Lung (tissue), 11 donors: ENCODE measurements at regions not wholly inside any gene's neighbourhood (a gene's known extent, or its start where the extent isn't known, plus 50 kb on each side); places are given as distances from the start of the nearest gene placed in this dataset.

Experiments used
- ATAC-seq: fragments of 200-7000 bp; cut with Tn5 transposase; one replicate; pipeline ENCODE4 v1.9.1; 2020; ENCODE audit warnings: moderate number of reproducible peaks; ENCODE audit not compliant: insufficient read depth, low FRiP score
- DNase-seq, 3 donors: peaks; one replicate each; pipeline ENCODE4 v3.0.0-alpha.2; 2013 to 2017
- H3K27ac ChIP-seq, 2 donors: one replicate each; pipeline ENCODE4 v1.5.1; 2013; ENCODE audit warnings: mild to moderate bottlenecking in 2 of 2, moderate library complexity in 2 of 2, control low read depth in 1 of 2, inconsistent platforms in 1 of 2, low read depth in 1 of 2, low read length in 1 of 2
- H3K27me3 ChIP-seq, 3 donors: one replicate each; pipeline ENCODE4 v1.5.1; 2013; ENCODE audit warnings: low read length in 2 of 3; ENCODE audit not compliant: control insufficient read depth in 3 of 3, insufficient read depth in 3 of 3
- H3K36me3 ChIP-seq, 4 donors: one replicate each; pipeline ENCODE4 v1.5.1; 2013; ENCODE audit warnings: low read length in 4 of 4, mild to moderate bottlenecking in 1 of 4, moderate library complexity in 1 of 4; ENCODE audit not compliant: control insufficient read depth in 4 of 4, insufficient read depth in 4 of 4
- H3K4me1 ChIP-seq, 5 donors: one replicate each; pipeline ENCODE4 v1.5.1; 2013; ENCODE audit warnings: low read length in 5 of 5, mild to moderate bottlenecking in 2 of 5, moderate library complexity in 1 of 5; ENCODE audit not compliant: control insufficient read depth in 5 of 5, insufficient read depth in 5 of 5
- H3K4me3 ChIP-seq: one replicate; pipeline ENCODE4 v1.5.1; 2013; ENCODE audit warnings: mild to moderate bottlenecking, control low read depth, moderate library complexity
- H3K9ac ChIP-seq, 2 donors: one replicate each; pipeline ENCODE4 v1.5.1; 2013; ENCODE audit warnings: low read length in 2 of 2, control low read depth in 1 of 2; ENCODE audit not compliant: insufficient read depth in 1 of 2
- H3K9me3 ChIP-seq, 4 donors: one replicate each; pipeline ENCODE4 v1.5.1; 2013; ENCODE audit warnings: low read length in 3 of 4, mild to moderate bottlenecking in 1 of 4, moderate library complexity in 1 of 4; ENCODE audit not compliant: control insufficient read depth in 4 of 4, insufficient read depth in 3 of 4
- CTCF ChIP-seq: IDR thresholded peaks from 2 replicates; pipeline ENCODE4 v1.5.1; 2012; ENCODE audit warnings: mild to moderate bottlenecking; ENCODE audit errors: control extremely low read depth, extremely low read depth
- WGBS, 2 donors: extraction: QIAGEN DNeasy Blood & Tissue Kit; methylation state at CpG; one replicate each; pipeline ENCODE4 v1.1.7; 2013; 5-methylcytosine and 5-hydroxymethylcytosine counted together
- donor health status: control.
- donor health status: control.
- donor health status: Bipolar disorder and iron deficiency.
- donor health status: healthy.
- donor health status: DM: yes; HTN: yes; CAD: no.

DNA sequence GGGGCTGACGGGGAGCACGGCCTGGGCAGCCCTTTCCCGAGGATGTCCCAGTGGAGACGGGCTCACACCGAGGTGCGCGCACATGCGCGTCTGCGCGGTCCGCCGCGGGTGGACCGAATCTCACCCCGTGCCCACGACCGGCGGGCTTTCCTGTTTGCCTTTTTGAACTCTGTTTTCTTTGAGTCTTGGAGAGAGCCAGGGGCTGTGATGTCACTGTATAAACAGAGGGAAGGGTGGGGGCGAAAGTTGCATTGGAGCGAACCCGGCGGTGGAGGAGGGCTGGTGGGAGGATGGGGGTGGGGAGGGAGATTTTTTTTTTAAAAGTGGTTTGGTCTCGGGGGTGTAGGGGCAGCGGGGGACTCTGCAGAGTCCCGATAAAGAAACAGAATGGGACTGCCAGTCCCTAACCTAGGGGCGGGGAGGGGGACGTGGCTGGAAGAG, 141.2 kb upstream of the CTAGE1 start:
- 3 to 5% methylated on average over 28 of the region's 28 CpGs for WGBS, 2 donors
- Histone ChIP-seq H3K9me3 (no peaks in the 10 kb centered on the region), H3K36me3 (no peaks in the 10 kb centered on the region), H3K9ac (no peak overlapping the region), H3K27ac (peak overlapping the region; percentile 91 to 94), H3K4me3 (no peak overlapping the region), H3K4me1 (peaks cover 2 to 52% (median 8%) of the 10 kb centered on the region in 5 donors), H3K27me3 (no peaks in the 10 kb centered on the region)
- DNase-seq (peak; percentile 86 to 94 (median 94)), ATAC-seq (peak; percentile 34)
- no peak for TF ChIP-seq CTCF

DNA sequence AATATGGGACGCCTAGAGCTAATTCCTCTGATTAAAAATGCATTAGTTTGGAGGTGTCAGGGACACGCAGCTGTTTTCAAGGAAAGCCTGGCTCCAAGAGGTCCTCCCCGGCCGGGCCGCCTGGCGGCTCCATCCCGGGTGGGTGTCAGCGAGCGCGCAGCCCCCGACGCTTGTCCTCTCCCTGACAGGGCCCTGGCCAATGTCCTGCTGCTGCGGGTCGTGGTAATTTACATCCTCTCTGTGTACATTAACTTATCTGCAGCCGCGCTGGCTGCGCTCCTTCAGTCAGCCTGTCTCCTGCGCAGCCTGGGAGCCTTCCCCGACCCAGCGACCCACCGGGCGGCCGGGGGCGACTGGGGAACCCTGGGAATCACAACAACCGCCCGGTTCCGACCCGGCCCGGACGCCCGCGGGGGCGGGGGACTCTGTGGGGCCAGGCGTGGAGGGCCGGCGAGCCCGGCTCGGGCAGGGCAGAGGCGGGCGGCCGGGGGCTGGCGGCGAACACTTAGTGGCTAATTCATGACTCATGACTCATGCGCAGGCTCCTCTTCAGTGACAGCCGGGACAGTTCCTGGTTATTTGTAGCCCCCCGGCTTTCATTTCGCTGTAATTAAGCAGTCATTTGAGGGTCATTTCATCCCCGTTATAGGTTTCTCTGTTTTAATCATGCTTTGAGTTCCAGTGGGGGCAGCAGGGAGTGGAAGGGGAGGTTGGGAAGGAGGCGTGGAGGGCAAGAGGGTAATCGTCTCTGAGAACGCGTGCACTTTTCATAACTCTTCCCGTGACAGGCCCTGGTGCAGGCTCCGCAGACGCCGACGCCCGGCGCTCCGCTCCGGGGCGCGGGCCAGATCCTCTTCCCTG, 141.9 kb upstream of the CTAGE1 start:
- no peak for TF ChIP-seq CTCF
- no peaks in the 10 kb centered on the region for H3K36me3 ChIP-seq
- peak overlapping the region in 1 of 2 donors; percentile 57 for H3K9ac ChIP-seq
- no peaks in the 10 kb centered on the region for H3K9me3 ChIP-seq
- 1% methylated on average over 62 to 63 of the region's 63 CpGs for WGBS, 2 donors
- DNase-seq: peak; percentile 95 to 97 (median 96)
- H3K4me3 ChIP-seq: peak overlapping the region; percentile 32
- peak overlapping the region; percentile 91 to 94 for H3K27ac ChIP-seq
- no peaks in the 10 kb centered on the region for H3K27me3 ChIP-seq
- peak; percentile 59 for ATAC-seq
- H3K4me1 ChIP-seq: peaks cover 2 to 52% (median 8%) of the 10 kb centered on the region in 5 donors

- Histone ChIP-seq H3K36me3 (no peaks in the 10 kb centered on the region), H3K27ac (peak overlapping the region; percentile 91 to 94), H3K4me1 (peaks cover 2 to 52% (median 8%) of the 10 kb centered on the region in 5 donors), H3K4me3 (no peak overlapping the region), H3K9me3 (no peaks in the 10 kb centered on the region), H3K27me3 (no peaks in the 10 kb centered on the region), H3K9ac (peak overlapping the region in 1 of 2 donors; percentile 57)
- WGBS, 2 donors: 18 to 24% methylated on average over 8 of the region's 8 CpGs
- no peak for TF ChIP-seq CTCF
- no peak for ATAC-seq
- DNase-seq: no peak
These were observed 142.5 kb upstream of the CTAGE1 start for GRCh38 chr18:22560275-22560610.
